ENCODE measurements at regions not wholly inside any gene's neighbourhood (a gene's known extent, or its start where the extent isn't known, plus 50 kb on each side); places are given as distances from the start of the nearest gene placed in this dataset.
"Not testable (repeated sequence)": the region's sequence is repeated elsewhere in the genome, so short reads cannot be mapped to it uniquely, and the experiment has no call there.

GRCh38 chr6:85169189-85169588, 280.7 kb upstream of the NT5E start:
- Mint-ChIP-seq H3K4me3 (no peak overlapping the region), H3K9me3 (no peaks in the 10 kb centered on the region), H3K4me1 (ENCODE audit: low read depth) (no peaks in the 10 kb centered on the region), H3K27ac (no peak overlapping the region), H3K36me3 (ENCODE audit: low read depth) (no peaks in the 10 kb centered on the region), H3K27me3 (ENCODE audit: low read depth) (no peaks in the 10 kb centered on the region)

DNA sequence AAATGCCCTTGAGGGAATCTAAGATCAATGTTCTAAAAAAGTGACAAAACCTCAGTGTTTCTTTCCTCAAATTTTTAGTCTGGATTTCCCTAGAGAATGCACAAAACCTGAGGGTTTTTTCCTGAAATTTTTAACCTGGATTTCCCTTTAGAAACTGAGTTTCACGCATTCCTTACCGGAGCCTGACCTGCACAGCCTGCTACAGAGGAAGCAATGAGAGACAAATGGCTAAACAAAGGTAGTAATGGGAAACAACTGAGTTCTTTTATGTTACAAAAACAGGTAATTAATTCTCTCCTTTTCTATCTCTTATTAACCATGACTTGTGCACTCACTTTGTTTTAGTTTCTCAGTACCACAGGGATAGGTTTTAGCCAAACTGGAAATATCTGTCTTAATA, 281.7 kb upstream of the NT5E start:
- Mint-ChIP-seq H3K27ac (no peak overlapping the region), H3K27me3 (ENCODE audit: low read depth) (no peaks in the 10 kb centered on the region), H3K4me3 (no peak overlapping the region), H3K4me1 (ENCODE audit: low read depth) (no peaks in the 10 kb centered on the region), H3K9me3 (no peaks in the 10 kb centered on the region), H3K36me3 (ENCODE audit: low read depth) (no peaks in the 10 kb centered on the region)

GRCh38 chr6:85166114-85166741, 283.7 kb upstream of the NT5E start:
- Mint-ChIP-seq H3K27ac (no peak overlapping the region), H3K4me1 (ENCODE audit: low read depth) (no peaks in the 10 kb centered on the region), H3K4me3 (no peak overlapping the region), H3K36me3 (ENCODE audit: low read depth) (no peaks in the 10 kb centered on the region), H3K9me3 (no peaks in the 10 kb centered on the region), H3K27me3 (ENCODE audit: low read depth) (no peaks in the 10 kb centered on the region)

DNA sequence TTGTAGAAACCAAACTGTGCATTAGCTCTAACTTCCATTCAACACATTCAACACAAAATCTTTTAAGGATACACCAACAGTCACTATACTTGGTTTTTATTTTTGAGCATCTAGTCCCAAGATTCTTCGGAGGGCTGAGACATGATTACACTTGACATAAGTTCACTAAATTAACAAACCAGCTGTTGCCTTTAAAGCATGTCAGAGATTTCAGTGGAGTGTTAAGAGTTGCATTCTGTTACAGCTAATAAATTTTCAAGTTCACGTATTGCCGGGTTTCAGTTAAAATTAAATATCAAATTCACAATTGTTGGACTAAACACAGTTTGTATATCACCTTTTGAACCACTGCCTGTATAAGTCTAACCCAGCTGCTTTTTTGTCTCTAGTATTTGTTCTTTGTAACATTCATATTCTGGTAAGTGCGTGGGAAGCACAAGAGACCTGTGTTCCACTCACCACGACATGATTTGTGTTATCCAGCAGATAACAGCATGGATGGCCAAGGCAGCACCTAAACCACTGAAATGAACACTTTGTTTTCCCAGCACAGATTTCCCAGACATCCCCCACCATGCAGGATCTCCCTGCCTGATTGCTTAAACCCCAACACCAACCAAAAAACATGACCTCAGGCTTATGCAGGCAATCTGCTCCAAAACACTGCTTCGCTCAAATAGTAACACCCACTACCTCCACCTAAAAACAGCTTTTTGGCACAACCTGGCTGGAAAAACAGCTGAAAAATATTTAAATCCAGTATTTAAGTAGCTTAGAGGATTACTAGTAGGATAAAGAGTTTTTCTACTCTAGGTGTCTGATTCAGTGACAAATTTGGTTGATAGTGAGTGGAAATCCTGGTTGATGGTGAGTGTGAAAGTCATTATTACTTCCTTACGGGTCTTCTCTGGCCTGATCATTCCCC, 286.5 kb upstream of the NT5E start:
- no peak overlapping the region for H3K4me3 Mint-ChIP-seq
- H3K27me3 Mint-ChIP-seq (ENCODE audit: low read depth), result no peaks in the 10 kb centered on the region
- no peaks in the 10 kb centered on the region for H3K36me3 Mint-ChIP-seq (ENCODE audit: low read depth)
- no peaks in the 10 kb centered on the region for H3K9me3 Mint-ChIP-seq
- H3K27ac Mint-ChIP-seq, result no peak overlapping the region
- H3K4me1 Mint-ChIP-seq (ENCODE audit: low read depth), result no peaks in the 10 kb centered on the region

- Mint-ChIP-seq H3K9me3 (peaks cover 3% of the 10 kb centered on the region), H3K4me3 (no peak overlapping the region), H3K4me1 (ENCODE audit: low read depth) (no peaks in the 10 kb centered on the region), H3K36me3 (ENCODE audit: low read depth) (no peaks in the 10 kb centered on the region), H3K27ac (no peak overlapping the region), H3K27me3 (ENCODE audit: low read depth) (no peaks in the 10 kb centered on the region)
These were observed 292.6 kb upstream of the NT5E start for GRCh38 chr6:85157311-85157710.

DNA sequence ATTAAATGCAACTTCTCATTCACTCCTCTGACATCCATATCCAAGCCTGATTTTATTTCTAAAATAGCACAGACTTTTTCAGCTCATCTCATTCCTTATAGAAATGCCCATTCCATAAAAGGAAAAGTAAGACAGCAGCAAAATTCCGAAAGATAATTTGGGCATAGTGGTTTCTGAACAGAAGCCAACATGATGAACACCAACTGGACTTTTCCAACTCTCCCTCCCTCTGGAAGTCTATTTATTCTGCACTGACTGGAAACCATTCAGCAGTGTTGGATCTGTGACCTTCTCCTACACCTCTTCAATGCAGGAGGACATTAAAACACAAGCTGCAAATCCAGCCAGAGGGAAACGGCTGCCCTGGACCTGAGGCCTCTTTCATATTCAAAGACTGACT, 306.2 kb upstream of the NT5E start:
- H3K4me3 Mint-ChIP-seq, result no peak overlapping the region
- no peak overlapping the region for H3K27ac Mint-ChIP-seq
- H3K36me3 Mint-ChIP-seq (ENCODE audit: low read depth), result no peaks in the 10 kb centered on the region
- no peaks in the 10 kb centered on the region for H3K4me1 Mint-ChIP-seq (ENCODE audit: low read depth)
- no peaks in the 10 kb centered on the region for H3K27me3 Mint-ChIP-seq (ENCODE audit: low read depth)
- no peaks in the 10 kb centered on the region for H3K9me3 Mint-ChIP-seq

- H3K36me3 Mint-ChIP-seq (ENCODE audit: low read depth), result no peaks in the 10 kb centered on the region
- no peak overlapping the region for H3K27ac Mint-ChIP-seq
- H3K9me3 Mint-ChIP-seq, result peaks cover 3% of the 10 kb centered on the region
- no peaks in the 10 kb centered on the region for H3K27me3 Mint-ChIP-seq (ENCODE audit: low read depth)
- no peaks in the 10 kb centered on the region for H3K4me1 Mint-ChIP-seq (ENCODE audit: low read depth)
- H3K4me3 Mint-ChIP-seq, result no peak overlapping the region
These were observed 312.0 kb upstream of the NT5E start for GRCh38 chr6:85137865-85138264.

DNA sequence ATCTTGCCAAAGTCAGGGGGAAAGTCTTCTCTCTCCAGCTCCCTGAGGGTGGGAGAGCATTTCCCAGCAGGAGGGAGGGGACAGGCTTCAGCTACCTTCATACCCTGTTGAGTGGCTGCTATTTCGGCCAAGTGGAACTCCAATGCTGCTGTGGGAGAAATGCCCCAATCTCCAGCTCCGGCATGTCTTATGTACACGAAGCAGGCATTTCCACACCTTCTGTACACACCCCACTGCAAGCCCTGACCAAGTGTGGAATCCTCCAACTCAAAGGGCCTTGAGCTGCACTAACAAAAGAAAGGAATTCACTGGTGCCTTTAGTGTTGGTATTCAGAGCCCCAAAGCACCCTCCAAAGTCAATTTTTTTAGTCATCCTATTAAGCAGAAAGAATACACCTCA, 313.6 kb upstream of the NT5E start:
- H3K4me1 Mint-ChIP-seq (ENCODE audit: low read depth), result no peaks in the 10 kb centered on the region
- no peaks in the 10 kb centered on the region for H3K36me3 Mint-ChIP-seq (ENCODE audit: low read depth)
- H3K9me3 Mint-ChIP-seq, result peaks cover 3% of the 10 kb centered on the region
- H3K27ac Mint-ChIP-seq, result no peak overlapping the region
- no peaks in the 10 kb centered on the region for H3K27me3 Mint-ChIP-seq (ENCODE audit: low read depth)
- H3K4me3 Mint-ChIP-seq, result no peak overlapping the region

GRCh38 chr6:85135376-85136094, 314.3 kb upstream of the NT5E start:
- Mint-ChIP-seq H3K27me3 (ENCODE audit: low read depth) (no peaks in the 10 kb centered on the region), H3K36me3 (ENCODE audit: low read depth) (no peaks in the 10 kb centered on the region), H3K27ac (no peak overlapping the region), H3K4me3 (no peak overlapping the region), H3K9me3 (peaks cover 3% of the 10 kb centered on the region), H3K4me1 (ENCODE audit: low read depth) (no peaks in the 10 kb centered on the region)

GRCh38 chr6:85134172-85134571, 315.7 kb upstream of the NT5E start:
- Mint-ChIP-seq H3K27me3 (ENCODE audit: low read depth) (no peaks in the 10 kb centered on the region), H3K36me3 (ENCODE audit: low read depth) (no peaks in the 10 kb centered on the region), H3K4me1 (ENCODE audit: low read depth) (no peaks in the 10 kb centered on the region), H3K27ac (no peak overlapping the region), H3K4me3 (no peak overlapping the region), H3K9me3 (peaks cover 3% of the 10 kb centered on the region)

GRCh38 chr6:85132091-85132490, 317.8 kb upstream of the NT5E start:
- Mint-ChIP-seq H3K27me3 (ENCODE audit: low read depth) (no peaks in the 10 kb centered on the region), H3K27ac (no peak overlapping the region), H3K4me1 (ENCODE audit: low read depth) (no peaks in the 10 kb centered on the region), H3K4me3 (no peak overlapping the region), H3K36me3 (ENCODE audit: low read depth) (no peaks in the 10 kb centered on the region), H3K9me3 (peaks cover 3% of the 10 kb centered on the region)

- Mint-ChIP-seq H3K27me3 (ENCODE audit: low read depth) (no peaks in the 10 kb centered on the region), H3K9me3 (peaks cover 3% of the 10 kb centered on the region), H3K4me3 (no peak overlapping the region), H3K36me3 (ENCODE audit: low read depth) (no peaks in the 10 kb centered on the region), H3K4me1 (ENCODE audit: low read depth) (no peaks in the 10 kb centered on the region), H3K27ac (no peak overlapping the region)
These were observed 319.1 kb upstream of the NT5E start for GRCh38 chr6:85130743-85131142.

- H3K4me1 Mint-ChIP-seq (ENCODE audit: low read depth), result no peaks in the 10 kb centered on the region
- H3K4me3 Mint-ChIP-seq, result no peak overlapping the region
- no peak overlapping the region for H3K27ac Mint-ChIP-seq
- peaks cover 3% of the 10 kb centered on the region for H3K9me3 Mint-ChIP-seq
- no peaks in the 10 kb centered on the region for H3K27me3 Mint-ChIP-seq (ENCODE audit: low read depth)
- H3K36me3 Mint-ChIP-seq (ENCODE audit: low read depth), result no peaks in the 10 kb centered on the region
These were observed 320.0 kb upstream of the NT5E start for GRCh38 chr6:85129881-85130280.

DNA sequence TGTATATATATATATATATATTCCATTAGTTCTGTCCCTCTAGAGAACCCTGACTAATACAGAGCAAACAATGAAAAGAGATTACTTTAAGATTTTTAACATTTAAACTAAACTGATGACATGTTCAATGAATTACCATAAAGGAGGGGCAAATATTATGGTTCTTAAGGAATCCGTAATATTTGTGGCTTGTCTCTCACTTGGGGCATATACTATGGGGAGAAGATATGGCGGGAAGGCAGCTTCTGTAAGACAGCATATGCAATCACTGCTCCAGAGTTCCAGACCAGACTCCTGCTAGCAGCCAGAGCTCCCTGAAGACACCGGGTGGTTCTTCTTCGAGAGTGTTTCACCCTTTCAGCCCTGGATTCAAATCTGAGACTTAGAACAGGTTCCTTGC, 321.1 kb upstream of the NT5E start:
- H3K27ac Mint-ChIP-seq, result no peak overlapping the region
- H3K4me3 Mint-ChIP-seq, result no peak overlapping the region
- no peaks in the 10 kb centered on the region for H3K9me3 Mint-ChIP-seq
- no peaks in the 10 kb centered on the region for H3K4me1 Mint-ChIP-seq (ENCODE audit: low read depth)
- no peaks in the 10 kb centered on the region for H3K36me3 Mint-ChIP-seq (ENCODE audit: low read depth)
- no peaks in the 10 kb centered on the region for H3K27me3 Mint-ChIP-seq (ENCODE audit: low read depth)

GRCh38 chr6:85128256-85128655, 321.6 kb upstream of the NT5E start:
- H3K27me3 Mint-ChIP-seq (ENCODE audit: low read depth); H3K4me3 Mint-ChIP-seq; H3K27ac Mint-ChIP-seq; H3K36me3 Mint-ChIP-seq (ENCODE audit: low read depth); H3K9me3 Mint-ChIP-seq; H3K4me1 Mint-ChIP-seq (ENCODE audit: low read depth): not testable (repeated sequence)
